HUDEP-2 (cell line): ENCODE measurements at regions not wholly inside any gene's neighbourhood (a gene's known extent, or its start where the extent isn't known, plus 50 kb on each side); places are given as distances from the start of the nearest gene placed in this dataset.

ENCODE experiments used
- DNase-seq, 76 experiments: peaks; one replicate each; lab custom pipeline; 2025; ENCODE audit not compliant: unreplicated experiment in 76 of 76; lab: John Stamatoyannopoulos, UW

GRCh38 chr18:8962855-8963635, 139.5 kb upstream of the NDUFV2 start:
- no peak for DNase-seq

- DNase-seq = no peak
Observed at GRCh38 chr18:8963876-8964275, 138.6 kb upstream of the NDUFV2 start.

GRCh38 chr18:8965398-8965797, 137.1 kb upstream of the NDUFV2 start:
- DNase-seq = no peak

- no peak for DNase-seq
Observed at GRCh38 chr18:8966821-8967220, 135.7 kb upstream of the NDUFV2 start.

GRCh38 chr18:8967573-8967972, 134.9 kb upstream of the NDUFV2 start:
- DNase-seq = no peak

- DNase-seq = no peak
Observed at GRCh38 chr18:8969639-8970390, 132.7 kb upstream of the NDUFV2 start.

- DNase-seq = no peak
Observed at GRCh38 chr18:8970843-8971242, 131.7 kb upstream of the NDUFV2 start.

GRCh38 chr18:8972116-8972515, 130.4 kb upstream of the NDUFV2 start:
- DNase-seq = no peak

GRCh38 chr18:8974279-8974678, 128.2 kb upstream of the NDUFV2 start:
- no peak for DNase-seq

GRCh38 chr18:8974696-8975095, 127.8 kb upstream of the NDUFV2 start:
- no peak for DNase-seq

- DNase-seq = no peak
Observed at GRCh38 chr18:8975624-8976023, 126.9 kb upstream of the NDUFV2 start.

- no peak for DNase-seq
Observed at GRCh38 chr18:8976606-8977005, 125.9 kb upstream of the NDUFV2 start.

GRCh38 chr18:8977166-8977565, 125.3 kb upstream of the NDUFV2 start:
- DNase-seq = no peak

- DNase-seq = no peak
Observed at GRCh38 chr18:8977701-8978100, 124.8 kb upstream of the NDUFV2 start.

GRCh38 chr18:8978394-8978793, 124.1 kb upstream of the NDUFV2 start:
- DNase-seq = no peak

GRCh38 chr18:8979258-8979988, 123.1 kb upstream of the NDUFV2 start:
- DNase-seq = no peak

- no peak for DNase-seq
Observed at GRCh38 chr18:8980496-8980895, 122.0 kb upstream of the NDUFV2 start.

GRCh38 chr18:8980918-8981317, 121.6 kb upstream of the NDUFV2 start:
- DNase-seq = no peak

- DNase-seq = peak in 47 of 76 experiments; percentile 0 to 76 (median 12)
Observed at GRCh38 chr18:8982416-8983183, 119.9 kb upstream of the NDUFV2 start.

GRCh38 chr18:8983195-8983594, 119.3 kb upstream of the NDUFV2 start:
- DNase-seq = no peak
